HCT116 (cell line): ENCODE measurements at regions not wholly inside any gene's neighbourhood (a gene's known extent, or its start where the extent isn't known, plus 50 kb on each side); places are given as distances from the start of the nearest gene placed in this dataset.
"Not testable (repeated sequence)": the region's sequence is repeated elsewhere in the genome, so short reads cannot be mapped to it uniquely, and the experiment has no call there.

Experiments
- CEBPB ChIP-seq: IDR thresholded peaks from 2 replicates; pipeline ENCODE4 v1.6.1; 2012; ENCODE audit warnings: low read depth
- POLR2A ChIP-seq: IDR thresholded peaks from 2 replicates; pipeline ENCODE4 v1.7.0; 2011; ENCODE audit warnings: borderline replicate concordance; ENCODE audit not compliant: insufficient read depth, insufficient read length; ENCODE audit errors: extremely low read depth
- POLR2AphosphoS5 ChIP-seq: IDR thresholded peaks from 2 replicates; pipeline ENCODE4 v1.6.1; 2011; ENCODE audit warnings: mild to moderate bottlenecking, low read depth, low read length, moderate library complexity
- RAD21 ChIP-seq: IDR thresholded peaks from 2 replicates; pipeline ENCODE4 v1.6.1; 2012; ENCODE audit warnings: low read depth, mild to moderate bottlenecking
- SIN3A ChIP-seq: IDR thresholded peaks from 2 replicates; pipeline ENCODE4 v1.6.1; 2012; ENCODE audit warnings: low read depth
- TCF7L2 ChIP-seq: IDR thresholded peaks from 2 replicates; pipeline ENCODE4 v1.7.0; 2011; ENCODE audit warnings: borderline replicate concordance, inconsistent platforms; ENCODE audit not compliant: insufficient read depth, insufficient read length; ENCODE audit errors: extremely low read depth
- TF ChIP-seq, protein P1 (sequence below), 3 experiments: fragments of 200-600 bp in 1 of 3; sonication (generic) in 1 of 3; IDR thresholded peaks in 2 of 3; conservative IDR thresholded peaks in 1 of 3; 2 replicates each; pipeline ENCODE4 v1.5.1; 2012 to 2017; ENCODE audit warnings: low read depth in 2 of 3, low read length in 2 of 3, antibody characterized with exemption in 1 of 3, borderline replicate concordance in 1 of 3, control low read depth in 1 of 3, mild to moderate bottlenecking in 1 of 3, mixed read lengths in 1 of 3, mixed run types in 1 of 3, moderate library complexity in 1 of 3; ENCODE audit not compliant: insufficient read depth in 1 of 3
- TF ChIP-seq, protein P2 (sequence below): IDR thresholded peaks from 2 replicates; pipeline ENCODE4 v1.6.1; 2011; ENCODE audit warnings: mild to moderate bottlenecking, low read length, moderate library complexity; ENCODE audit not compliant: insufficient replicate concordance; ENCODE audit errors: extremely low read depth
- TF ChIP-seq, protein P3 (sequence below): IDR thresholded peaks from 2 replicates; pipeline ENCODE4 v1.6.1; 2012

DNA sequence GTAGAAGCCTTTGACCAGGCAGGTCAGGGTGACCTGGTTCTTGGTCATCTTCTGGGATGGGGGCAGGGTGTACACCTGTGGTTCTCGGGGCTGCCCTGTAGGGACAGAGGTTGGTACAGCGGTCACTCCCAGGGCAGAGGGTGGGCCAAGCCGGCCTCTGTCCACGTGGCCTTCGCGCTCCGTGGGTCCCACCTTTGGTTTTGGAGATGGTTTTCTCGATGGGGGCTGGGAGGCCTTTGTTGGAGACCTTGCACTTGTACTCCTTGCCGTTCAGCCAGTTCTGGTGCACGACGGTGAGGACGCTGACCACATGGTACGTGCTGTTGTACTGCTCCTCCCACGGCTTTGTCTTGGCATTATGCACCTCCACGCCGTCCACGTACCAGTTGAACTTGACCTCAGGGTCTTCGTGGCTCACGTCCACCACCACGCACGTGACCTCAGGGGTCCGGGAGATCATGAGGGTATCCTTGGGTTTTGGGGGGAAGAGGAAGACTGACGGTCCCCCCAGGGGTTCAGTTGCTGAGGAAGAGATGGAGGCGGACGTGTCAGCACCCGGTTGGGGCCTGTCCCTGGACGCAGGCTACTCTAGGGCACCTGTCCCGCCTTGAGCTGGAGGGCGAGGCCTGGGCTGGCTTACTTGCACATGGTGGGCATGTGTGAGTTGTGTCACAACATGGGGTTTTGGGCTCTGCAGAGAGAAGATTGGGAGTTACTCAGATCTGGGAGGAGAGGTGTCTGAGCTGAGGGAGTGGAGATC is 142.3 kb downstream of the TMEM121 start:
- TF ChIP-seq POLR2A, POLR2AphosphoS5, TCF7L2, SIN3A, CEBPB, RAD21: not testable (repeated sequence)
- TF ChIP-seq, protein P1, sequence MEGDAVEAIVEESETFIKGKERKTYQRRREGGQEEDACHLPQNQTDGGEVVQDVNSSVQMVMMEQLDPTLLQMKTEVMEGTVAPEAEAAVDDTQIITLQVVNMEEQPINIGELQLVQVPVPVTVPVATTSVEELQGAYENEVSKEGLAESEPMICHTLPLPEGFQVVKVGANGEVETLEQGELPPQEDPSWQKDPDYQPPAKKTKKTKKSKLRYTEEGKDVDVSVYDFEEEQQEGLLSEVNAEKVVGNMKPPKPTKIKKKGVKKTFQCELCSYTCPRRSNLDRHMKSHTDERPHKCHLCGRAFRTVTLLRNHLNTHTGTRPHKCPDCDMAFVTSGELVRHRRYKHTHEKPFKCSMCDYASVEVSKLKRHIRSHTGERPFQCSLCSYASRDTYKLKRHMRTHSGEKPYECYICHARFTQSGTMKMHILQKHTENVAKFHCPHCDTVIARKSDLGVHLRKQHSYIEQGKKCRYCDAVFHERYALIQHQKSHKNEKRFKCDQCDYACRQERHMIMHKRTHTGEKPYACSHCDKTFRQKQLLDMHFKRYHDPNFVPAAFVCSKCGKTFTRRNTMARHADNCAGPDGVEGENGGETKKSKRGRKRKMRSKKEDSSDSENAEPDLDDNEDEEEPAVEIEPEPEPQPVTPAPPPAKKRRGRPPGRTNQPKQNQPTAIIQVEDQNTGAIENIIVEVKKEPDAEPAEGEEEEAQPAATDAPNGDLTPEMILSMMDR (IDR thresholded peaks at IDR 0.05 in 2 of 3, conservative IDR thresholded peaks at IDR 0.05 in 1 of 3; ENCODE audit: borderline replicate concordance in 1 of 3, insufficient read depth in 1 of 3, low read depth in 2 of 3, low read length in 2 of 3), result not testable (repeated sequence)
- TF ChIP-seq, protein P2, sequence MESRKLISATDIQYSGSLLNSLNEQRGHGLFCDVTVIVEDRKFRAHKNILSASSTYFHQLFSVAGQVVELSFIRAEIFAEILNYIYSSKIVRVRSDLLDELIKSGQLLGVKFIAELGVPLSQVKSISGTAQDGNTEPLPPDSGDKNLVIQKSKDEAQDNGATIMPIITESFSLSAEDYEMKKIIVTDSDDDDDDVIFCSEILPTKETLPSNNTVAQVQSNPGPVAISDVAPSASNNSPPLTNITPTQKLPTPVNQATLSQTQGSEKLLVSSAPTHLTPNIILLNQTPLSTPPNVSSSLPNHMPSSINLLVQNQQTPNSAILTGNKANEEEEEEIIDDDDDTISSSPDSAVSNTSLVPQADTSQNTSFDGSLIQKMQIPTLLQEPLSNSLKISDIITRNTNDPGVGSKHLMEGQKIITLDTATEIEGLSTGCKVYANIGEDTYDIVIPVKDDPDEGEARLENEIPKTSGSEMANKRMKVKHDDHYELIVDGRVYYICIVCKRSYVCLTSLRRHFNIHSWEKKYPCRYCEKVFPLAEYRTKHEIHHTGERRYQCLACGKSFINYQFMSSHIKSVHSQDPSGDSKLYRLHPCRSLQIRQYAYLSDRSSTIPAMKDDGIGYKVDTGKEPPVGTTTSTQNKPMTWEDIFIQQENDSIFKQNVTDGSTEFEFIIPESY, result not testable (repeated sequence)
- TF ChIP-seq, protein P3, sequence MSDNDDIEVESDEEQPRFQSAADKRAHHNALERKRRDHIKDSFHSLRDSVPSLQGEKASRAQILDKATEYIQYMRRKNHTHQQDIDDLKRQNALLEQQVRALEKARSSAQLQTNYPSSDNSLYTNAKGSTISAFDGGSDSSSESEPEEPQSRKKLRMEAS, result not testable (repeated sequence)
